ENCODE measurements at regions not wholly inside any gene's neighbourhood (a gene's known extent, or its start where the extent isn't known, plus 50 kb on each side); places are given as distances from the start of the nearest gene placed in this dataset.

- H3K27ac ChIP-seq (ENCODE audit: extremely low read depth, low read depth, low read length) = no peak overlapping the region
- H3K4me1 ChIP-seq (ENCODE audit: control insufficient read depth, insufficient read depth, low read length) = no peaks in the 10 kb centered on the region
- TF ChIP-seq EGR2 (tag by site-specific recombination; IDR thresholded peaks at IDR 0.05; ENCODE audit: low read depth) = no peak
- no peak for TF ChIP-seq ZNF692 (tag by site-specific recombination; IDR thresholded peaks at IDR 0.05)
- no peak for TF ChIP-seq ZNF350 (tag by site-specific recombination; IDR thresholded peaks at IDR 0.05)
- no peak for TF ChIP-seq KLF9 (tag by site-specific recombination; IDR thresholded peaks at IDR 0.05; ENCODE audit: low read depth)
- TF ChIP-seq KLF17 (tag by site-specific recombination; IDR thresholded peaks at IDR 0.05) = no peak
- no peak for TF ChIP-seq ZNF449 (tag by site-specific recombination; IDR thresholded peaks at IDR 0.05)
- peak; percentile 55 for TF ChIP-seq KLF10 (tag by site-specific recombination; IDR thresholded peaks at IDR 0.05)
- no peak for TF ChIP-seq ZNF639 (tag by site-specific recombination; IDR thresholded peaks at IDR 0.05)
- H3K36me3 ChIP-seq (ENCODE audit: control insufficient read depth in 2 of 2, insufficient read depth in 1 of 2, low read length in 2 of 2) = no peaks in the 10 kb centered on the region
- no peak overlapping the region for H3K4me3 ChIP-seq (ENCODE audit: low read depth, low read length)
- POLR2A ChIA-PET = no interaction called here
- H3K9me3 ChIP-seq (ENCODE audit: control insufficient read depth, insufficient read depth, low read depth, low read length) = no peaks in the 10 kb centered on the region
- CTCF ChIA-PET = no interaction called here
These were observed 83.9 kb upstream of the PAX2 start for GRCh38 chr10:100661520-100661919.

GRCh38 chr10:100662067-100662466, 83.3 kb upstream of the PAX2 start:
- POLR2A ChIA-PET = no interaction called here
- Histone ChIP-seq H3K9me3 (ENCODE audit: control insufficient read depth, insufficient read depth, low read depth, low read length) (no peaks in the 10 kb centered on the region), H3K36me3 (ENCODE audit: control insufficient read depth in 2 of 2, insufficient read depth in 1 of 2, low read length in 2 of 2) (no peaks in the 10 kb centered on the region), H3K27ac (ENCODE audit: extremely low read depth, low read depth, low read length) (no peak overlapping the region), H3K4me1 (ENCODE audit: control insufficient read depth, insufficient read depth, low read length) (no peaks in the 10 kb centered on the region), H3K4me3 (ENCODE audit: low read depth, low read length) (no peak overlapping the region)
- peak; percentile 82 for TF ChIP-seq ZFHX2 (tag by site-specific recombination; conservative IDR thresholded peaks at IDR 0.05)
- TF ChIP-seq KLF1 (tag by site-specific recombination; IDR thresholded peaks at IDR 0.05) = peak; percentile 94
- no peak for TF ChIP-seq CTCF (tag by site-specific recombination; IDR thresholded peaks at IDR 0.05)
- no peak for TF ChIP-seq ZNF324 (tag by site-specific recombination; IDR thresholded peaks at IDR 0.05)
- TF ChIP-seq KLF17 (tag by site-specific recombination; IDR thresholded peaks at IDR 0.05) = 0 out of 2 replicates have a peak, but pooled peaks have one; percentile 33
- peak; percentile 83 for TF ChIP-seq EGR2 (tag by site-specific recombination; IDR thresholded peaks at IDR 0.05; ENCODE audit: low read depth)
- peak; percentile 76 for TF ChIP-seq ZSCAN4 (tag by site-specific recombination; IDR thresholded peaks at IDR 0.05)
- TF ChIP-seq SP7 (tag by site-specific recombination; IDR thresholded peaks at IDR 0.05) = peak; percentile 42
- no peak for TF ChIP-seq ZNF140 (tag by site-specific recombination; IDR thresholded peaks at IDR 0.05)
- TF ChIP-seq ZIC2 (tag by site-specific recombination; IDR thresholded peaks at IDR 0.05) = peak; percentile 86
- CTCF ChIA-PET = interaction anchor here (0.6 kb wide), 1 partner anchor 355 kb away, joined by 3 read pairs; no protein-coding TSS in a partner anchor

Measured in HEK293 (cell line).